H9 (cell line): ENCODE measurements at regions not wholly inside any gene's neighbourhood (a gene's known extent, or its start where the extent isn't known, plus 50 kb on each side); places are given as distances from the start of the nearest gene placed in this dataset.

Experiments
- DNase-seq: peaks from one replicate; pipeline ENCODE4 v3.0.0-alpha.2; 2017
- H2AFZ ChIP-seq: one replicate; pipeline ENCODE4 v1.6.1; 2013; ENCODE audit warnings: mild to moderate bottlenecking, low read length, control low read depth, moderate library complexity
- H2AK5ac ChIP-seq: 2 replicates; pipeline ENCODE4 v1.6.1; 2013; ENCODE audit warnings: low read length, control low read depth, mixed read lengths; ENCODE audit not compliant: insufficient read length
- H2BK120ac ChIP-seq: one replicate; pipeline ENCODE4 v1.6.1; 2013; ENCODE audit warnings: low read depth, mild to moderate bottlenecking, low read length, control low read depth, inconsistent platforms; ENCODE audit not compliant: poor library complexity, severe bottlenecking
- H2BK12ac ChIP-seq: 2 replicates; pipeline ENCODE4 v1.6.1; 2013; ENCODE audit warnings: low read length, control low read depth, mixed read lengths, low read depth; ENCODE audit not compliant: insufficient read length
- H2BK15ac ChIP-seq: 2 replicates; pipeline ENCODE4 v1.6.1; 2013; ENCODE audit warnings: low read depth, low read length, control low read depth
- H2BK20ac ChIP-seq: one replicate; pipeline ENCODE4 v1.6.1; 2013; ENCODE audit warnings: low read depth, mild to moderate bottlenecking, low read length, control low read depth, inconsistent platforms; ENCODE audit not compliant: poor library complexity, severe bottlenecking
- H2BK5ac ChIP-seq: 2 replicates; pipeline ENCODE4 v1.6.1; 2013; ENCODE audit warnings: low read length, control low read depth, mixed read lengths; ENCODE audit not compliant: insufficient read length
- H3K14ac ChIP-seq: 2 replicates; pipeline ENCODE4 v1.6.1; 2013; ENCODE audit warnings: low read length, control low read depth; ENCODE audit not compliant: insufficient read depth
- H3K18ac ChIP-seq: 2 replicates; pipeline ENCODE4 v1.6.1; 2013; ENCODE audit warnings: low read depth, mild to moderate bottlenecking, mixed read lengths, low read length, control low read depth; ENCODE audit not compliant: insufficient read length
- H3K23ac ChIP-seq: 2 replicates; pipeline ENCODE4 v1.6.1; 2013; ENCODE audit warnings: low read length, control low read depth, mixed read lengths, low read depth; ENCODE audit not compliant: insufficient read length
- H3K23me2 ChIP-seq: 2 replicates; pipeline ENCODE4 v1.6.1; 2013; ENCODE audit warnings: low read depth, mild to moderate bottlenecking, mixed read lengths, low read length, control low read depth; ENCODE audit not compliant: insufficient read length, poor library complexity, severe bottlenecking
- H3K27ac ChIP-seq: 2 replicates; pipeline ENCODE4 v1.5.1; 2013; ENCODE audit warnings: low read length, control low read depth, mixed read lengths, low read depth; ENCODE audit not compliant: insufficient read length
- H3K27me3 ChIP-seq: 2 replicates; pipeline ENCODE4 v1.6.1; 2013; ENCODE audit warnings: low read length, control low read depth, inconsistent platforms; ENCODE audit not compliant: insufficient read depth
- H3K4ac ChIP-seq: 2 replicates; pipeline ENCODE4 v1.6.1; 2013; ENCODE audit warnings: low read depth, mild to moderate bottlenecking, control low read depth, inconsistent platforms, low read length, moderate library complexity
- H3K4me1 ChIP-seq: 2 replicates; pipeline ENCODE4 v1.6.1; 2013; ENCODE audit warnings: low read length, control low read depth, inconsistent platforms; ENCODE audit not compliant: insufficient read depth
- H3K4me2 ChIP-seq: 2 replicates; pipeline ENCODE4 v1.6.1; 2013; ENCODE audit warnings: low read length, control low read depth, mixed read lengths; ENCODE audit not compliant: insufficient read length, insufficient read depth
- H3K56ac ChIP-seq: 2 replicates; pipeline ENCODE4 v1.6.1; 2013; ENCODE audit warnings: low read depth, mild to moderate bottlenecking, mixed read lengths, low read length, control low read depth; ENCODE audit not compliant: insufficient read length
- H3K79me1 ChIP-seq: 2 replicates; pipeline ENCODE4 v1.6.1; 2013; ENCODE audit warnings: low read depth, mild to moderate bottlenecking, moderate library complexity, low read length, control low read depth, inconsistent platforms; ENCODE audit not compliant: insufficient read depth, poor library complexity, severe bottlenecking
- H3K79me2 ChIP-seq: 2 replicates; pipeline ENCODE4 v1.6.1; 2013; ENCODE audit warnings: low read length, control low read depth, inconsistent platforms; ENCODE audit not compliant: insufficient read depth
- H3K9ac ChIP-seq: 2 replicates; pipeline ENCODE4 v1.6.1; 2013; ENCODE audit warnings: low read length, control low read depth, mixed read lengths; ENCODE audit not compliant: insufficient read length; ENCODE audit errors: extremely low read depth
- H3K9me3 ChIP-seq: one replicate; pipeline ENCODE4 v1.6.1; 2013; ENCODE audit warnings: low read depth, low read length, inconsistent platforms; ENCODE audit not compliant: control insufficient read depth
- H3T11ph ChIP-seq: one replicate; pipeline ENCODE4 v1.6.1; 2013; ENCODE audit warnings: mild to moderate bottlenecking, low read length, control low read depth, inconsistent platforms
- H4K20me1 ChIP-seq: one replicate; pipeline ENCODE4 v1.6.1; 2013; ENCODE audit not compliant: control insufficient read depth, insufficient read length, insufficient read depth
- H4K5ac ChIP-seq: 2 replicates; pipeline ENCODE4 v1.6.1; 2013; ENCODE audit warnings: low read depth, mild to moderate bottlenecking, mixed read lengths, low read length, control low read depth; ENCODE audit not compliant: insufficient read length
- H4K8ac ChIP-seq: replicated peaks from 2 replicates; pipeline ENCODE4 v1.6.1; 2013; ENCODE audit warnings: low read length, control low read depth, mixed read lengths, low read depth; ENCODE audit not compliant: insufficient read length
- H4K91ac ChIP-seq: 2 replicates; pipeline ENCODE4 v1.6.1; 2013; ENCODE audit warnings: low read depth, mild to moderate bottlenecking, moderate library complexity, mixed read lengths, low read length, control low read depth; ENCODE audit not compliant: insufficient read length
- H3K27ac Mint-ChIP-seq, 3 experiments: 2 replicates in 2 of 3; 3 replicates in 1 of 3; pipeline ENCODE4 v1.8.0; 2020 to 2021; ENCODE audit warnings: mixed read lengths in 3 of 3, mild to moderate bottlenecking in 1 of 3, moderate library complexity in 1 of 3
- H3K27me3 Mint-ChIP-seq: 2 replicates; pipeline ENCODE4 v1.8.0; 2021; ENCODE audit warnings: low read depth, mild to moderate bottlenecking, moderate library complexity, mixed read lengths
- H3K36me3 Mint-ChIP-seq, 3 experiments: 2 replicates in 2 of 3; 3 replicates in 1 of 3; pipeline ENCODE4 v1.8.0; 2020 to 2021; ENCODE audit warnings: low read depth in 3 of 3, mixed read lengths in 3 of 3; ENCODE audit not compliant: insufficient read depth in 1 of 3
- H3K4me1 Mint-ChIP-seq, 2 experiments: 2 replicates each; pipeline ENCODE4 v1.8.0; 2020; ENCODE audit warnings: mixed read lengths in 2 of 2
- H3K4me3 Mint-ChIP-seq, 2 experiments: 2 replicates in 1 of 2; 3 replicates in 1 of 2; pipeline ENCODE4 v1.8.0; 2020 to 2021; ENCODE audit warnings: mild to moderate bottlenecking in 2 of 2, mixed read lengths in 2 of 2, moderate library complexity in 1 of 2
- H3K9me3 Mint-ChIP-seq, 2 experiments: 2 replicates in 1 of 2; 3 replicates in 1 of 2; pipeline ENCODE4 v1.8.0; 2020; ENCODE audit warnings: mild to moderate bottlenecking in 2 of 2, mixed read lengths in 2 of 2, moderate library complexity in 1 of 2
- WGBS: extraction: QIAGEN DNeasy Blood & Tissue Kit; methylation state at CpG from one replicate; pipeline ENCODE4 v1.1.7; 2013; ENCODE audit warnings: missing lambda C conversion rate, low lambda C conversion rate, mixed read lengths; ENCODE audit not compliant: insufficient read length; ENCODE audit errors: extremely low coverage; 5-methylcytosine and 5-hydroxymethylcytosine counted together
- TF ChIP-seq, protein P1 (sequence below): fragments of 200-600 bp; sonication (generic); conservative IDR thresholded peaks from 3 replicates; pipeline ENCODE4 v1.8.0; 2021; ENCODE audit warnings: antibody characterized with exemption, mild to moderate bottlenecking

DNA sequence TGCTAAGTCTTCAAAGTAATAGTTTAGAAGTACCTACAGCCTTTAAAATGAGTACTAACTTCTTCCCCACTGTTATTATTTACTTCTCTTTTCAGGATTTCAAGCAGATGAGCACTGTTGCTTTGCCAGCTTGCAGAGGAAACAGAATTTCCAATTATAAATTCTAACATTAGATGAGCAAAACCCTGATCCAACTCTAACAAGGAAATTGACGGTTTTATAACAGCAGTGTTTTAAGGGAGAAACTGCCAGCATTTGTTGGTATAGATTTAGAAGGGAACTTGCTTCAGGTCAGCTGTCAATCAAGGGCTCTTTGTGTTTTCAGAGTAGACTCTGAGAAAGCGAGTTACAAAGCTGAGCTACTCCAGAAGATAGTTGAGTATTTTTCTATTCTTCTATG is 120.5 kb downstream of the RAP2A start:
- H2AFZ ChIP-seq: no peak overlapping the region
- TF ChIP-seq, protein P1, sequence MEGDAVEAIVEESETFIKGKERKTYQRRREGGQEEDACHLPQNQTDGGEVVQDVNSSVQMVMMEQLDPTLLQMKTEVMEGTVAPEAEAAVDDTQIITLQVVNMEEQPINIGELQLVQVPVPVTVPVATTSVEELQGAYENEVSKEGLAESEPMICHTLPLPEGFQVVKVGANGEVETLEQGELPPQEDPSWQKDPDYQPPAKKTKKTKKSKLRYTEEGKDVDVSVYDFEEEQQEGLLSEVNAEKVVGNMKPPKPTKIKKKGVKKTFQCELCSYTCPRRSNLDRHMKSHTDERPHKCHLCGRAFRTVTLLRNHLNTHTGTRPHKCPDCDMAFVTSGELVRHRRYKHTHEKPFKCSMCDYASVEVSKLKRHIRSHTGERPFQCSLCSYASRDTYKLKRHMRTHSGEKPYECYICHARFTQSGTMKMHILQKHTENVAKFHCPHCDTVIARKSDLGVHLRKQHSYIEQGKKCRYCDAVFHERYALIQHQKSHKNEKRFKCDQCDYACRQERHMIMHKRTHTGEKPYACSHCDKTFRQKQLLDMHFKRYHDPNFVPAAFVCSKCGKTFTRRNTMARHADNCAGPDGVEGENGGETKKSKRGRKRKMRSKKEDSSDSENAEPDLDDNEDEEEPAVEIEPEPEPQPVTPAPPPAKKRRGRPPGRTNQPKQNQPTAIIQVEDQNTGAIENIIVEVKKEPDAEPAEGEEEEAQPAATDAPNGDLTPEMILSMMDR: no peak
- no peaks in the 10 kb centered on the region for H3K4me1 Mint-ChIP-seq

More for the DNA sequence above, 120.5 kb downstream of the RAP2A start:
- Histone ChIP-seq H3K23me2 (no peaks in the 10 kb centered on the region), H3K23ac (no peak overlapping the region), H4K8ac (no peak overlapping the region), H3K79me1 (no peaks in the 10 kb centered on the region), H3K27ac (no peak overlapping the region), H3K4me1 (no peaks in the 10 kb centered on the region), H2BK15ac (no peak overlapping the region), H2AK5ac (no peak overlapping the region), H4K91ac (no peak overlapping the region), H2BK12ac (no peak overlapping the region), H3K27me3 (no peaks in the 10 kb centered on the region), H3K14ac (no peak overlapping the region), H3K9me3 (no peaks in the 10 kb centered on the region), H4K20me1 (no peaks in the 10 kb centered on the region), H4K5ac (no peak overlapping the region), H3K4ac (no peak overlapping the region), H3T11ph (no peak overlapping the region), H2BK20ac (no peak overlapping the region), H2BK5ac (no peak overlapping the region), H3K79me2 (no peaks in the 10 kb centered on the region), H3K9ac (no peak overlapping the region), H3K56ac (no peak overlapping the region), H3K18ac (no peak overlapping the region), H3K4me2 (no peak overlapping the region), H2BK120ac (no peak overlapping the region)
- H3K4me3 Mint-ChIP-seq: no peak overlapping the region
- no peaks in the 10 kb centered on the region for H3K36me3 Mint-ChIP-seq
- H3K9me3 Mint-ChIP-seq: no peaks in the 10 kb centered on the region; a peak in 1 of 5 replicates
- H3K27me3 Mint-ChIP-seq: no peaks in the 10 kb centered on the region; the same call in 1 of the 2 replicates
- DNase-seq: no peak
- WGBS: no CpG with 5 or more reads among the region's 2 CpGs
- H3K27ac Mint-ChIP-seq: no peak overlapping the region
